H9 (cell line): ENCODE measurements at regions not wholly inside any gene's neighbourhood (a gene's known extent, or its start where the extent isn't known, plus 50 kb on each side); places are given as distances from the start of the nearest gene placed in this dataset.

Experiments used
- DNase-seq: peaks from one replicate; pipeline ENCODE4 v3.0.0-alpha.2; 2017
- H2AFZ ChIP-seq: one replicate; pipeline ENCODE4 v1.6.1; 2013; ENCODE audit warnings: mild to moderate bottlenecking, low read length, control low read depth, moderate library complexity
- H2AK5ac ChIP-seq: 2 replicates; pipeline ENCODE4 v1.6.1; 2013; ENCODE audit warnings: low read length, control low read depth, mixed read lengths; ENCODE audit not compliant: insufficient read length
- H2BK120ac ChIP-seq: one replicate; pipeline ENCODE4 v1.6.1; 2013; ENCODE audit warnings: low read depth, mild to moderate bottlenecking, low read length, control low read depth, inconsistent platforms; ENCODE audit not compliant: poor library complexity, severe bottlenecking
- H2BK12ac ChIP-seq: 2 replicates; pipeline ENCODE4 v1.6.1; 2013; ENCODE audit warnings: low read length, control low read depth, mixed read lengths, low read depth; ENCODE audit not compliant: insufficient read length
- H2BK15ac ChIP-seq: 2 replicates; pipeline ENCODE4 v1.6.1; 2013; ENCODE audit warnings: low read depth, low read length, control low read depth
- H2BK20ac ChIP-seq: one replicate; pipeline ENCODE4 v1.6.1; 2013; ENCODE audit warnings: low read depth, mild to moderate bottlenecking, low read length, control low read depth, inconsistent platforms; ENCODE audit not compliant: poor library complexity, severe bottlenecking
- H2BK5ac ChIP-seq: 2 replicates; pipeline ENCODE4 v1.6.1; 2013; ENCODE audit warnings: low read length, control low read depth, mixed read lengths; ENCODE audit not compliant: insufficient read length
- H3K14ac ChIP-seq: 2 replicates; pipeline ENCODE4 v1.6.1; 2013; ENCODE audit warnings: low read length, control low read depth; ENCODE audit not compliant: insufficient read depth
- H3K18ac ChIP-seq: 2 replicates; pipeline ENCODE4 v1.6.1; 2013; ENCODE audit warnings: low read depth, mild to moderate bottlenecking, mixed read lengths, low read length, control low read depth; ENCODE audit not compliant: insufficient read length
- H3K23ac ChIP-seq: 2 replicates; pipeline ENCODE4 v1.6.1; 2013; ENCODE audit warnings: low read length, control low read depth, mixed read lengths, low read depth; ENCODE audit not compliant: insufficient read length
- H3K23me2 ChIP-seq: 2 replicates; pipeline ENCODE4 v1.6.1; 2013; ENCODE audit warnings: low read depth, mild to moderate bottlenecking, mixed read lengths, low read length, control low read depth; ENCODE audit not compliant: insufficient read length, poor library complexity, severe bottlenecking
- H3K27ac ChIP-seq: 2 replicates; pipeline ENCODE4 v1.5.1; 2013; ENCODE audit warnings: low read length, control low read depth, mixed read lengths, low read depth; ENCODE audit not compliant: insufficient read length
- H3K27me3 ChIP-seq: 2 replicates; pipeline ENCODE4 v1.6.1; 2013; ENCODE audit warnings: low read length, control low read depth, inconsistent platforms; ENCODE audit not compliant: insufficient read depth
- H3K4ac ChIP-seq: 2 replicates; pipeline ENCODE4 v1.6.1; 2013; ENCODE audit warnings: low read depth, mild to moderate bottlenecking, control low read depth, inconsistent platforms, low read length, moderate library complexity
- H3K4me1 ChIP-seq: 2 replicates; pipeline ENCODE4 v1.6.1; 2013; ENCODE audit warnings: low read length, control low read depth, inconsistent platforms; ENCODE audit not compliant: insufficient read depth
- H3K4me2 ChIP-seq: 2 replicates; pipeline ENCODE4 v1.6.1; 2013; ENCODE audit warnings: low read length, control low read depth, mixed read lengths; ENCODE audit not compliant: insufficient read length, insufficient read depth
- H3K56ac ChIP-seq: 2 replicates; pipeline ENCODE4 v1.6.1; 2013; ENCODE audit warnings: low read depth, mild to moderate bottlenecking, mixed read lengths, low read length, control low read depth; ENCODE audit not compliant: insufficient read length
- H3K79me1 ChIP-seq: 2 replicates; pipeline ENCODE4 v1.6.1; 2013; ENCODE audit warnings: low read depth, mild to moderate bottlenecking, moderate library complexity, low read length, control low read depth, inconsistent platforms; ENCODE audit not compliant: insufficient read depth, poor library complexity, severe bottlenecking
- H3K79me2 ChIP-seq: 2 replicates; pipeline ENCODE4 v1.6.1; 2013; ENCODE audit warnings: low read length, control low read depth, inconsistent platforms; ENCODE audit not compliant: insufficient read depth
- H3K9ac ChIP-seq: 2 replicates; pipeline ENCODE4 v1.6.1; 2013; ENCODE audit warnings: low read length, control low read depth, mixed read lengths; ENCODE audit not compliant: insufficient read length; ENCODE audit errors: extremely low read depth
- H3K9me3 ChIP-seq: one replicate; pipeline ENCODE4 v1.6.1; 2013; ENCODE audit warnings: low read depth, low read length, inconsistent platforms; ENCODE audit not compliant: control insufficient read depth
- H3T11ph ChIP-seq: one replicate; pipeline ENCODE4 v1.6.1; 2013; ENCODE audit warnings: mild to moderate bottlenecking, low read length, control low read depth, inconsistent platforms
- H4K20me1 ChIP-seq: one replicate; pipeline ENCODE4 v1.6.1; 2013; ENCODE audit not compliant: control insufficient read depth, insufficient read length, insufficient read depth
- H4K5ac ChIP-seq: 2 replicates; pipeline ENCODE4 v1.6.1; 2013; ENCODE audit warnings: low read depth, mild to moderate bottlenecking, mixed read lengths, low read length, control low read depth; ENCODE audit not compliant: insufficient read length
- H4K8ac ChIP-seq: replicated peaks from 2 replicates; pipeline ENCODE4 v1.6.1; 2013; ENCODE audit warnings: low read length, control low read depth, mixed read lengths, low read depth; ENCODE audit not compliant: insufficient read length
- H4K91ac ChIP-seq: 2 replicates; pipeline ENCODE4 v1.6.1; 2013; ENCODE audit warnings: low read depth, mild to moderate bottlenecking, moderate library complexity, mixed read lengths, low read length, control low read depth; ENCODE audit not compliant: insufficient read length
- H3K27ac Mint-ChIP-seq, 3 experiments: 2 replicates in 2 of 3; 3 replicates in 1 of 3; pipeline ENCODE4 v1.8.0; 2020 to 2021; ENCODE audit warnings: mixed read lengths in 3 of 3, mild to moderate bottlenecking in 1 of 3, moderate library complexity in 1 of 3
- H3K27me3 Mint-ChIP-seq: 2 replicates; pipeline ENCODE4 v1.8.0; 2021; ENCODE audit warnings: low read depth, mild to moderate bottlenecking, moderate library complexity, mixed read lengths
- H3K36me3 Mint-ChIP-seq, 3 experiments: 2 replicates in 2 of 3; 3 replicates in 1 of 3; pipeline ENCODE4 v1.8.0; 2020 to 2021; ENCODE audit warnings: low read depth in 3 of 3, mixed read lengths in 3 of 3; ENCODE audit not compliant: insufficient read depth in 1 of 3
- H3K4me1 Mint-ChIP-seq, 2 experiments: 2 replicates each; pipeline ENCODE4 v1.8.0; 2020; ENCODE audit warnings: mixed read lengths in 2 of 2
- H3K4me3 Mint-ChIP-seq, 2 experiments: 2 replicates in 1 of 2; 3 replicates in 1 of 2; pipeline ENCODE4 v1.8.0; 2020 to 2021; ENCODE audit warnings: mild to moderate bottlenecking in 2 of 2, mixed read lengths in 2 of 2, moderate library complexity in 1 of 2
- H3K9me3 Mint-ChIP-seq, 2 experiments: 2 replicates in 1 of 2; 3 replicates in 1 of 2; pipeline ENCODE4 v1.8.0; 2020; ENCODE audit warnings: mild to moderate bottlenecking in 2 of 2, mixed read lengths in 2 of 2, moderate library complexity in 1 of 2
- WGBS: extraction: QIAGEN DNeasy Blood & Tissue Kit; methylation state at CpG from one replicate; pipeline ENCODE4 v1.1.7; 2013; ENCODE audit warnings: missing lambda C conversion rate, low lambda C conversion rate, mixed read lengths; ENCODE audit not compliant: insufficient read length; ENCODE audit errors: extremely low coverage; 5-methylcytosine and 5-hydroxymethylcytosine counted together
- TF ChIP-seq, protein P1 (sequence below): fragments of 200-600 bp; sonication (generic); conservative IDR thresholded peaks from 3 replicates; pipeline ENCODE4 v1.8.0; 2021; ENCODE audit warnings: antibody characterized with exemption, mild to moderate bottlenecking

- H3T11ph ChIP-seq, result no peak overlapping the region
- no peak overlapping the region for H3K56ac ChIP-seq
- H3K79me2 ChIP-seq, result no peaks in the 10 kb centered on the region
- DNase-seq, result no peak
- Mint-ChIP-seq H3K9me3 (no peaks in the 10 kb centered on the region), H3K4me3 (no peak overlapping the region), H3K27ac (0 out of 7 replicates have a peak overlapping the region, but pooled peaks of 1 of the 3 experiments have one; percentile 33), H3K4me1 (peaks cover 5% of the 10 kb centered on the region in 2 experiments), H3K27me3 (no peaks in the 10 kb centered on the region; the same call in 1 of the 2 replicates), H3K36me3 (no peaks in the 10 kb centered on the region)
- H3K9me3 ChIP-seq, result no peaks in the 10 kb centered on the region
- H3K4me1 ChIP-seq, result no peaks in the 10 kb centered on the region
- TF ChIP-seq, protein P1, sequence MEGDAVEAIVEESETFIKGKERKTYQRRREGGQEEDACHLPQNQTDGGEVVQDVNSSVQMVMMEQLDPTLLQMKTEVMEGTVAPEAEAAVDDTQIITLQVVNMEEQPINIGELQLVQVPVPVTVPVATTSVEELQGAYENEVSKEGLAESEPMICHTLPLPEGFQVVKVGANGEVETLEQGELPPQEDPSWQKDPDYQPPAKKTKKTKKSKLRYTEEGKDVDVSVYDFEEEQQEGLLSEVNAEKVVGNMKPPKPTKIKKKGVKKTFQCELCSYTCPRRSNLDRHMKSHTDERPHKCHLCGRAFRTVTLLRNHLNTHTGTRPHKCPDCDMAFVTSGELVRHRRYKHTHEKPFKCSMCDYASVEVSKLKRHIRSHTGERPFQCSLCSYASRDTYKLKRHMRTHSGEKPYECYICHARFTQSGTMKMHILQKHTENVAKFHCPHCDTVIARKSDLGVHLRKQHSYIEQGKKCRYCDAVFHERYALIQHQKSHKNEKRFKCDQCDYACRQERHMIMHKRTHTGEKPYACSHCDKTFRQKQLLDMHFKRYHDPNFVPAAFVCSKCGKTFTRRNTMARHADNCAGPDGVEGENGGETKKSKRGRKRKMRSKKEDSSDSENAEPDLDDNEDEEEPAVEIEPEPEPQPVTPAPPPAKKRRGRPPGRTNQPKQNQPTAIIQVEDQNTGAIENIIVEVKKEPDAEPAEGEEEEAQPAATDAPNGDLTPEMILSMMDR, result no peak
- H3K9ac ChIP-seq, result no peak overlapping the region
- H3K4me2 ChIP-seq, result no peak overlapping the region
- H2AK5ac ChIP-seq, result no peak overlapping the region
- H2AFZ ChIP-seq, result no peak overlapping the region
- H2BK12ac ChIP-seq, result no peak overlapping the region
- no peak overlapping the region for H2BK20ac ChIP-seq
- H4K91ac ChIP-seq, result no peak overlapping the region
- no peaks in the 10 kb centered on the region for H3K23me2 ChIP-seq
- no CpG with 5 or more reads among the region's 7 CpGs for WGBS
- no peak overlapping the region for H4K8ac ChIP-seq
- no peak overlapping the region for H3K18ac ChIP-seq
- H4K5ac ChIP-seq, result no peak overlapping the region
- H3K79me1 ChIP-seq, result no peaks in the 10 kb centered on the region
- H2BK120ac ChIP-seq, result no peak overlapping the region
- H3K27ac ChIP-seq, result no peak overlapping the region
- H3K27me3 ChIP-seq, result no peaks in the 10 kb centered on the region
- no peak overlapping the region for H3K4ac ChIP-seq
- no peak overlapping the region for H3K23ac ChIP-seq
- no peak overlapping the region for H2BK15ac ChIP-seq
- no peak overlapping the region for H3K14ac ChIP-seq
- no peaks in the 10 kb centered on the region for H4K20me1 ChIP-seq
- H2BK5ac ChIP-seq, result no peak overlapping the region
Observed at GRCh38 chr10:83680470-83680891, 458.8 kb upstream of the GHITM start.
